CD4-positive, alpha-beta memory T cell (primary cell): ENCODE measurements at regions not wholly inside any gene's neighbourhood (a gene's known extent, or its start where the extent isn't known, plus 50 kb on each side); places are given as distances from the start of the nearest gene placed in this dataset.
A peak's percentile ranks its signal among the peaks of the same experiment; 100 is the strongest.
"Not testable (repeated sequence)": the region's sequence is repeated elsewhere in the genome, so short reads cannot be mapped to it uniquely, and the experiment has no call there.

Source experiments
- CTCF ChIA-PET: fragments of 350-600 bp; sonication (Branson Sonifier 250); formaldehyde crosslinking; loops from one replicate; lab custom pipeline; 2021; ENCODE audit warnings: inconsistent platforms; ENCODE audit not compliant: partially characterized antibody; lab: Charles Lee
- POLR2A ChIA-PET: fragments of 350-600 bp; sonication (Branson Sonifier 250); formaldehyde crosslinking; loops from one replicate; lab custom pipeline; 2021; ENCODE audit not compliant: partially characterized antibody; lab: Charles Lee
- DNase-seq, 5 donors: peaks; one replicate each; pipeline versions ENCODE4 v3.0.0 to v3.0.0-alpha.2; 2020 to 2022; ENCODE audit warnings: mixed read lengths in 1 of 5
- H3K27ac ChIP-seq: one replicate; pipeline ENCODE4 v1.7.0; 2013; ENCODE audit warnings: low read depth, low read length
- H3K27me3 ChIP-seq: 2 replicates; pipeline ENCODE4 v1.7.0; 2013; ENCODE audit warnings: mild to moderate bottlenecking, low read length, moderate library complexity; ENCODE audit not compliant: insufficient read depth
- H3K36me3 ChIP-seq: 2 replicates; pipeline ENCODE4 v1.7.0; 2013; ENCODE audit warnings: mild to moderate bottlenecking, low read length, moderate library complexity; ENCODE audit not compliant: insufficient read depth
- H3K4me1 ChIP-seq: 2 replicates; pipeline ENCODE4 v1.7.0; 2013; ENCODE audit warnings: mild to moderate bottlenecking, low read length, moderate library complexity; ENCODE audit not compliant: insufficient read depth
- H3K4me3 ChIP-seq, 2 donors: one replicate each; pipeline ENCODE4 v1.7.0; 2013; ENCODE audit warnings: low read length in 2 of 2, mild to moderate bottlenecking in 1 of 2
- H3K9me3 ChIP-seq, 2 donors: one replicate each; pipeline ENCODE4 v1.7.0; 2013; ENCODE audit warnings: low read length in 2 of 2, control low read depth in 1 of 2; ENCODE audit not compliant: control insufficient read depth in 1 of 2
- H3K27ac Mint-ChIP-seq, 7 donors: one replicate each; pipeline ENCODE4 v1.8.0; 2020 to 2021; ENCODE audit warnings: mixed read lengths in 7 of 7, mild to moderate bottlenecking in 6 of 7, inconsistent platforms in 3 of 7, moderate library complexity in 3 of 7
- H3K27me3 Mint-ChIP-seq, 2 donors: one replicate each; pipeline ENCODE4 v1.8.0; 2020 to 2021; ENCODE audit warnings: mixed read lengths in 2 of 2
- H3K36me3 Mint-ChIP-seq, 2 donors: one replicate each; pipeline ENCODE4 v1.8.0; 2020 to 2021; ENCODE audit warnings: mixed read lengths in 2 of 2, inconsistent platforms in 1 of 2, mild to moderate bottlenecking in 1 of 2
- H3K4me1 Mint-ChIP-seq, 4 donors: one replicate each; pipeline ENCODE4 v1.8.0; 2020 to 2021; ENCODE audit warnings: mixed read lengths in 4 of 4, mild to moderate bottlenecking in 1 of 4
- H3K4me3 Mint-ChIP-seq, 8 donors: one replicate each; pipeline ENCODE4 v1.8.0; 2020 to 2021; ENCODE audit warnings: mixed read lengths in 8 of 8, mild to moderate bottlenecking in 7 of 8, moderate library complexity in 6 of 8, inconsistent platforms in 3 of 8
- H3K9me3 Mint-ChIP-seq, 8 donors: one replicate each; pipeline ENCODE4 v1.8.0; 2020 to 2021; ENCODE audit warnings: mixed read lengths in 8 of 8, mild to moderate bottlenecking in 5 of 8, inconsistent platforms in 3 of 8, moderate library complexity in 1 of 8
- intact Hi-C: fragments of 100-400 bp; cut with micrococcal nuclease; formaldehyde crosslinking; loops from one replicate; pipeline ENCODE4 v1.15.1; 2023

GRCh38 chr6:140274548-140274947 is 900.1 kb upstream of the CITED2 start:
- Histone ChIP-seq H3K4me3 (no peak overlapping the region), H3K27me3 (no peaks in the 10 kb centered on the region), H3K4me1 (no peaks in the 10 kb centered on the region), H3K27ac (no peak overlapping the region), H3K36me3 (no peaks in the 10 kb centered on the region), H3K9me3 (no peaks in the 10 kb centered on the region)
- Mint-ChIP-seq H3K27ac (no peak overlapping the region), H3K4me1 (no peaks in the 10 kb centered on the region), H3K4me3 (no peak overlapping the region), H3K36me3 (no peaks in the 10 kb centered on the region), H3K9me3 (no peaks in the 10 kb centered on the region), H3K27me3 (peaks cover 0 to 4% of the 10 kb centered on the region in 2 donors)
- intact Hi-C loops: no loop called here
- ChIA-PET POLR2A (no interaction called here), CTCF (no interaction called here)
- no peak for DNase-seq

GRCh38 chr6:140271759-140272377 is 897.4 kb upstream of the CITED2 start:
- no peak for DNase-seq
- CTCF ChIA-PET: no interaction called here
- no peaks in the 10 kb centered on the region for H3K4me1 Mint-ChIP-seq
- H3K4me3 Mint-ChIP-seq: no peak overlapping the region
- no peaks in the 10 kb centered on the region for H3K4me1 ChIP-seq
- H3K27me3 ChIP-seq: no peaks in the 10 kb centered on the region
- H3K27ac ChIP-seq: no peak overlapping the region
- H3K36me3 Mint-ChIP-seq: no peaks in the 10 kb centered on the region
- H3K9me3 Mint-ChIP-seq: peaks cover 0 to 2% (median 0%) of the 10 kb centered on the region in 8 donors
- no peak overlapping the region for H3K27ac Mint-ChIP-seq
- H3K9me3 ChIP-seq: no peaks in the 10 kb centered on the region
- H3K4me3 ChIP-seq: no peak overlapping the region
- POLR2A ChIA-PET: no interaction called here
- H3K36me3 ChIP-seq: no peaks in the 10 kb centered on the region
- H3K27me3 Mint-ChIP-seq: peaks cover 0 to 2% of the 10 kb centered on the region in 2 donors
- intact Hi-C loops: no loop called here

- Mint-ChIP-seq H3K4me1 (no peaks in the 10 kb centered on the region), H3K27me3 (peaks cover 0 to 2% of the 10 kb centered on the region in 2 donors), H3K27ac (no peak overlapping the region), H3K36me3 (no peaks in the 10 kb centered on the region), H3K9me3 (peaks cover 0 to 2% (median 0%) of the 10 kb centered on the region in 8 donors), H3K4me3 (no peak overlapping the region)
- intact Hi-C loops: no loop called here
- no peaks in the 10 kb centered on the region for H3K36me3 ChIP-seq
- POLR2A ChIA-PET: no interaction called here
- CTCF ChIA-PET: no interaction called here
- H3K4me3 ChIP-seq: no peak overlapping the region
- no peak overlapping the region for H3K27ac ChIP-seq
- no peaks in the 10 kb centered on the region for H3K9me3 ChIP-seq
- no peak for DNase-seq
- H3K27me3 ChIP-seq: no peaks in the 10 kb centered on the region
- H3K4me1 ChIP-seq: no peaks in the 10 kb centered on the region
These were observed 895.2 kb upstream of the CITED2 start for GRCh38 chr6:140269591-140270165.

DNA sequence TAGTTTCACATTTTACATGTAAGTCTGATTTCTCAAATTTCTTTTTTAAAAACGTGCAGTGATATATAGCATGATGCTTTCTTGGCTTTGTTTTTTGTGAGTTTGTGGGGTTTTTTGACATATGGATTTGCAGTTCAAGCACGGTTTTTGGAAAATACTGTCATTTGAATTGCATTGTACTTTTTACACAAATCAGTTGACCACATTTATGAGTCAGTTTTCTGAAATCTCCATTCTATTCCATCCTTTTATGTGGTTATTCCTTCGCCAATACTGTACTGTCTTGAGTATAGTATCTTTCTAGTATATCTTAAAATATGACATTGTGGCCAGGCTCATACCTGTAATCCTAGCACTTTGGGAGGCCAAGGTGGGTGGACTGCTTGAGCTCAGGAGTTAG is 890.0 kb upstream of the CITED2 start:
- CTCF ChIA-PET: no interaction called here

DNA sequence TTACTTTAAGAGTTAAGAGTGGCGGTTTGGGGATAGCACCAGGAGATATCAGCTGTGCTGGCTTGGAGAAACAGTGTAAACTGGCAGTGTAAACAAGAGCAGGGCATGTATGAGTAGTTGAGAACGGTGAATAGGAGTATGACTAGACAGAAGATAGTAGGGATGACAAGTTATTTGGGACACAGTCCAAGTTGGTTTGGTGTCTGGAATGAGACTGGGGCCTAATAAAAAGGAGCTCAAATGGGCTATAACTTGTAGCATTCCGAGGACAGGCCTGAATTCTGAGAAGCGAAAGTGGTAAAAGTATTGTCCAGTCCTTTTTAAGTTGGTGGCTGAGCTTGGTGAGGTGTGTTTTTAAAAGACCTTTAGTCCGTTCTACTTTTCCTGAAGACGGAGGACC is 883.9 kb upstream of the CITED2 start:
- H3K9me3 Mint-ChIP-seq, H3K36me3 Mint-ChIP-seq, H3K4me3 ChIP-seq, H3K4me3 Mint-ChIP-seq, H3K27ac ChIP-seq, CTCF ChIA-PET, H3K9me3 ChIP-seq, intact Hi-C loops, H3K4me1 ChIP-seq, H3K27me3 ChIP-seq, H3K36me3 ChIP-seq, H3K27me3 Mint-ChIP-seq, H3K4me1 Mint-ChIP-seq, POLR2A ChIA-PET, DNase-seq, H3K27ac Mint-ChIP-seq: not testable (repeated sequence)

More for the DNA sequence above, 890.0 kb upstream of the CITED2 start:
- Histone ChIP-seq H3K36me3 (no peaks in the 10 kb centered on the region), H3K9me3 (no peaks in the 10 kb centered on the region), H3K4me1 (no peaks in the 10 kb centered on the region), H3K27ac (no peak overlapping the region), H3K27me3 (no peaks in the 10 kb centered on the region), H3K4me3 (no peak overlapping the region)
- H3K27me3 Mint-ChIP-seq: peaks cover 1 to 6% of the 10 kb centered on the region in 2 donors
- intact Hi-C loops: no loop called here
- peak overlapping the region in 1 of 7 donors; percentile 17 for H3K27ac Mint-ChIP-seq
- POLR2A ChIA-PET: no interaction called here
- no peak for DNase-seq
- H3K36me3 Mint-ChIP-seq: no peaks in the 10 kb centered on the region
- peaks cover 0 to 2% (median 0%) of the 10 kb centered on the region in 8 donors for H3K9me3 Mint-ChIP-seq
- H3K4me3 Mint-ChIP-seq: no peak overlapping the region
- no peaks in the 10 kb centered on the region for H3K4me1 Mint-ChIP-seq

- Histone ChIP-seq H3K4me1 (no peaks in the 10 kb centered on the region), H3K27ac (no peak overlapping the region), H3K4me3 (no peak overlapping the region), H3K27me3 (no peaks in the 10 kb centered on the region), H3K9me3 (no peaks in the 10 kb centered on the region), H3K36me3 (no peaks in the 10 kb centered on the region)
- no peak for DNase-seq
- intact Hi-C loops: no loop called here
- H3K4me1 Mint-ChIP-seq: no peaks in the 10 kb centered on the region
- H3K27ac Mint-ChIP-seq: no peak overlapping the region
- H3K36me3 Mint-ChIP-seq: no peaks in the 10 kb centered on the region
- H3K4me3 Mint-ChIP-seq: no peak overlapping the region
- ChIA-PET CTCF (no interaction called here), POLR2A (no interaction called here)
- H3K27me3 Mint-ChIP-seq: peaks cover 3 to 8% of the 10 kb centered on the region in 2 donors
- H3K9me3 Mint-ChIP-seq: peaks cover 0 to 2% (median 0%) of the 10 kb centered on the region in 8 donors
These were observed 881.8 kb upstream of the CITED2 start for GRCh38 chr6:140256248-140256647.

GRCh38 chr6:140253096-140253495 is 878.6 kb upstream of the CITED2 start:
- Mint-ChIP-seq H3K9me3 (peaks cover 0 to 2% (median 0%) of the 10 kb centered on the region in 8 donors), H3K27me3 (peaks cover 6% of the 10 kb centered on the region in 2 donors), H3K36me3 (no peaks in the 10 kb centered on the region), H3K4me1 (no peaks in the 10 kb centered on the region), H3K27ac (no peak overlapping the region), H3K4me3 (no peak overlapping the region)
- intact Hi-C loops: no loop called here
- H3K4me3 ChIP-seq: no peak overlapping the region
- no peaks in the 10 kb centered on the region for H3K4me1 ChIP-seq
- POLR2A ChIA-PET: no interaction called here
- CTCF ChIA-PET: no interaction called here
- H3K9me3 ChIP-seq: no peaks in the 10 kb centered on the region
- H3K27me3 ChIP-seq: no peaks in the 10 kb centered on the region
- DNase-seq: no peak
- H3K27ac ChIP-seq: no peak overlapping the region
- H3K36me3 ChIP-seq: no peaks in the 10 kb centered on the region
